RWPE2 (cell line): ENCODE measurements at regions not wholly inside any gene's neighbourhood (a gene's known extent, or its start where the extent isn't known, plus 50 kb on each side); places are given as distances from the start of the nearest gene placed in this dataset.

Experiments used
- ATAC-seq: fragments of 200-7000 bp; cut with Tn5 transposase; 3 replicates; pipeline ENCODE4 v1.9.1; 2021; ENCODE audit warnings: low read depth
- DNase-seq: peaks from one replicate; pipeline ENCODE4 v3.0.0-alpha.2; 2020; ENCODE audit warnings: low spot score
- H3K27ac ChIP-seq: fragments of 450-650 bp; 2 replicates; pipeline ENCODE4 v1.5.1; 2017; ENCODE audit warnings: mild to moderate bottlenecking; ENCODE audit not compliant: poor library complexity, severe bottlenecking
- H3K27me3 ChIP-seq: fragments of 250-450 bp; sonication (Bioruptor Pico); 2 replicates; pipeline ENCODE4 v1.5.1; 2021; ENCODE audit warnings: mild to moderate bottlenecking, moderate library complexity; ENCODE audit not compliant: insufficient read depth, poor library complexity, severe bottlenecking
- H3K36me3 ChIP-seq: fragments of 250-450 bp; sonication (Bioruptor Pico); 2 replicates; pipeline ENCODE4 v1.5.1; 2020; ENCODE audit warnings: low read depth, mild to moderate bottlenecking, moderate library complexity
- H3K4me1 ChIP-seq: fragments of 250-450 bp; sonication (Bioruptor Pico); 2 replicates; pipeline ENCODE4 v1.5.1; 2021; ENCODE audit warnings: mild to moderate bottlenecking, moderate library complexity; ENCODE audit not compliant: insufficient read depth, poor library complexity, severe bottlenecking
- H3K4me3 ChIP-seq: fragments of 250-450 bp; sonication (Bioruptor Pico); 2 replicates; pipeline ENCODE4 v1.5.1; 2021; ENCODE audit warnings: mild to moderate bottlenecking, moderate library complexity; ENCODE audit not compliant: severe bottlenecking
- H3K9me3 ChIP-seq: fragments of 250-450 bp; sonication (Bioruptor Pico); 2 replicates; pipeline ENCODE4 v1.5.1; 2021; ENCODE audit warnings: mild to moderate bottlenecking, moderate library complexity; ENCODE audit not compliant: severe bottlenecking
- TF ChIP-seq, protein P1 (sequence below): fragments of 450-650 bp; IDR thresholded peaks from one replicate; pipeline ENCODE4 v1.5.1; 2017; ENCODE audit warnings: mild to moderate bottlenecking, moderate library complexity; ENCODE audit not compliant: poor library complexity, severe bottlenecking

DNA sequence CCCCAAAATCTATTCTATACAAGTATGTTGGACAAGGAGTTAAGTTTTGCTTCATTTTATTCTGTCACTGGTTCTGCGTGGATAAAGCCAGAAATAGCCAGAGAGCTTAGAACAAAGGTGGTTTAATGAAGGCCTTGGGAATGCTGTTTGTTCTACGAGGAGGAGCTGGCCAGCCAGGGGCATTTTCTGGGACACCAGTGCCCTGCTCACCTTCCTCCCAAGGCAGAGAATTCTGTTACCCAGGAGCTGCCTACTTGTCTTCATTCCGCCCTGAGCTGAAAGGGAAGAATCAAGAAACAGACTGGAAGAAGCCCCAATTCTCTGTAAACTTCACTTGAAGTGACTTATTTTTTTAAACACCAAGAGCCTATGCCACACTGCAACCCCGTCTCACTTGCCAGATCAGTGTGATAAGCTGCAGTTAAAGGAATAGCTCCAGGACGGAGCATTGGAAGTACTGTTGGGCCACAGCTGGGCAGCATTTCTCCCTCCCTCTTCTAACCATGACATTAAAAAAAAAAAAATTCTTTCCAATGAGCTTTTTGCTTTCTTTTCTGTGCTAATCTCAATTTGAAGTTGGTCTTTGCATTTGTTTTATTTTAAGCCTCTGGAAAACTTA is 149.8 kb upstream of the DYNLRB2 start:
- no peaks in the 10 kb centered on the region for H3K4me1 ChIP-seq
- TF ChIP-seq, protein P1, sequence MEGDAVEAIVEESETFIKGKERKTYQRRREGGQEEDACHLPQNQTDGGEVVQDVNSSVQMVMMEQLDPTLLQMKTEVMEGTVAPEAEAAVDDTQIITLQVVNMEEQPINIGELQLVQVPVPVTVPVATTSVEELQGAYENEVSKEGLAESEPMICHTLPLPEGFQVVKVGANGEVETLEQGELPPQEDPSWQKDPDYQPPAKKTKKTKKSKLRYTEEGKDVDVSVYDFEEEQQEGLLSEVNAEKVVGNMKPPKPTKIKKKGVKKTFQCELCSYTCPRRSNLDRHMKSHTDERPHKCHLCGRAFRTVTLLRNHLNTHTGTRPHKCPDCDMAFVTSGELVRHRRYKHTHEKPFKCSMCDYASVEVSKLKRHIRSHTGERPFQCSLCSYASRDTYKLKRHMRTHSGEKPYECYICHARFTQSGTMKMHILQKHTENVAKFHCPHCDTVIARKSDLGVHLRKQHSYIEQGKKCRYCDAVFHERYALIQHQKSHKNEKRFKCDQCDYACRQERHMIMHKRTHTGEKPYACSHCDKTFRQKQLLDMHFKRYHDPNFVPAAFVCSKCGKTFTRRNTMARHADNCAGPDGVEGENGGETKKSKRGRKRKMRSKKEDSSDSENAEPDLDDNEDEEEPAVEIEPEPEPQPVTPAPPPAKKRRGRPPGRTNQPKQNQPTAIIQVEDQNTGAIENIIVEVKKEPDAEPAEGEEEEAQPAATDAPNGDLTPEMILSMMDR: no peak
- H3K4me3 ChIP-seq: no peak overlapping the region
- no peaks in the 10 kb centered on the region for H3K27me3 ChIP-seq
- no peak for ATAC-seq
- H3K9me3 ChIP-seq: no peaks in the 10 kb centered on the region
- no peak for DNase-seq
- H3K36me3 ChIP-seq: no peaks in the 10 kb centered on the region
- no peak overlapping the region for H3K27ac ChIP-seq

DNA sequence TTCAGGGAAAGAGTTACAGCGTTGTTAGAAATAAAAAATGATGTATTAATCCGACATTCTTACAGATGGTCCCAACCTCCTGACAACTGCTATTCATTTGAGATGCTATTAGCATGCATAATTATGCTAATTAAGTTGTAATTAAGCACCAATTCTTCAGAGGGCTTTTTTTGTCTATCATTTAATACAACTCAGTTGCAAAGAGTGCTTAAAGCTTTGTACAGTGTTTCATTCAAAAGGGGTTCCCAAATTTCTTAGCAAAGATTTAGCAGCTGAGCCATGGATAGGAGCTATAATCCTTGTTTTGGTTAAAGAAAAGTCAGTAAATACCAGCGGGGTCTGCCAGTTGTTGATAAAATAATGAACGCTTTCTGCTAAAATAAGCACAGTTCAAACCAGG is 150.7 kb upstream of the DYNLRB2 start:
- H3K4me1 ChIP-seq: no peaks in the 10 kb centered on the region
- no peak overlapping the region for H3K4me3 ChIP-seq
- ATAC-seq: no peak
- H3K9me3 ChIP-seq: no peaks in the 10 kb centered on the region
- no peak overlapping the region for H3K27ac ChIP-seq
- no peaks in the 10 kb centered on the region for H3K27me3 ChIP-seq
- no peak for DNase-seq
- no peaks in the 10 kb centered on the region for H3K36me3 ChIP-seq
- TF ChIP-seq, protein P1: no peak

GRCh38 chr16:80389338-80389737 is 151.5 kb upstream of the DYNLRB2 start:
- H3K4me1 ChIP-seq: no peaks in the 10 kb centered on the region
- no peak overlapping the region for H3K27ac ChIP-seq
- ATAC-seq (no peak), DNase-seq (no peak)
- no peak overlapping the region for H3K4me3 ChIP-seq
- TF ChIP-seq, protein P1: no peak
- H3K27me3 ChIP-seq: no peaks in the 10 kb centered on the region
- no peaks in the 10 kb centered on the region for H3K36me3 ChIP-seq
- H3K9me3 ChIP-seq: no peaks in the 10 kb centered on the region

GRCh38 chr16:80387318-80387921 is 153.4 kb upstream of the DYNLRB2 start:
- H3K9me3 ChIP-seq: no peaks in the 10 kb centered on the region
- no peak for ATAC-seq
- H3K4me1 ChIP-seq: no peaks in the 10 kb centered on the region
- DNase-seq: no peak
- no peak overlapping the region for H3K4me3 ChIP-seq
- no peaks in the 10 kb centered on the region for H3K27me3 ChIP-seq
- no peaks in the 10 kb centered on the region for H3K36me3 ChIP-seq
- no peak overlapping the region for H3K27ac ChIP-seq
- TF ChIP-seq, protein P1: no peak

GRCh38 chr16:80384862-80385261 is 155.9 kb upstream of the DYNLRB2 start:
- Histone ChIP-seq H3K27ac (no peak overlapping the region), H3K4me1 (no peaks in the 10 kb centered on the region), H3K4me3 (no peak overlapping the region), H3K36me3 (no peaks in the 10 kb centered on the region), H3K9me3 (no peaks in the 10 kb centered on the region), H3K27me3 (no peaks in the 10 kb centered on the region)
- DNase-seq: no peak
- no peak for ATAC-seq
- TF ChIP-seq, protein P1: no peak
